SK-N-SH (cell line): ENCODE measurements at regions not wholly inside any gene's neighbourhood (a gene's known extent, or its start where the extent isn't known, plus 50 kb on each side); places are given as distances from the start of the nearest gene placed in this dataset.

ENCODE experiments used
- CTCF ChIA-PET: fragments of 300-600, 350-600 bp; formaldehyde crosslinking; extraction: SDS; loops from one replicate; lab custom pipeline; 2021; lab: Yijun Ruan, JAX
- POLR2A ChIA-PET: fragments of 350-600 bp; sonication (Branson Sonifier 250); formaldehyde crosslinking; extraction: SDS; loops from one replicate; lab custom pipeline; 2020; ENCODE audit warnings: antibody characterized with exemption, inconsistent platforms; lab: Yijun Ruan, JAX
- DNase-seq: peaks from one replicate; pipeline ENCODE4 v3.0.0; 2012
- H2AFZ ChIP-seq: fragments of 200-600 bp; sonication (generic); 2 replicates; pipeline ENCODE4 v1.8.1; 2016; ENCODE audit warnings: antibody characterized with exemption, mild to moderate bottlenecking, low read depth
- H3F3A ChIP-seq: fragments of 200-600 bp; sonication (generic); replicated peaks from 2 replicates; pipeline ENCODE3; 2016; ENCODE audit warnings: antibody characterized with exemption, mild to moderate bottlenecking; ENCODE audit not compliant: insufficient read depth
- H3K27ac ChIP-seq, 2 experiments: fragments of 200-500 bp in 1 of 2; fragments of 200-600 bp in 1 of 2; sonication (Bioruptor generic) in 1 of 2; sonication (generic), shearing (Covaris generic) in 1 of 2; 2 replicates each; pipeline versions ENCODE4 v1.5.1 to v1.6.1; 2014 to 2016; ENCODE audit warnings: low read depth in 2 of 2, inconsistent platforms in 1 of 2, low read length in 1 of 2, mild to moderate bottlenecking in 1 of 2, mixed read lengths in 1 of 2
- H3K27me3 ChIP-seq: fragments of 200-600 bp; sonication (generic), shearing (Covaris generic); 2 replicates; pipeline ENCODE4 v1.6.1; 2016; ENCODE audit warnings: mixed run types; ENCODE audit not compliant: insufficient read depth
- H3K36me3 ChIP-seq, 2 experiments: fragments of 200-500 bp in 1 of 2; fragments of 200-600 bp in 1 of 2; sonication (Bioruptor generic) in 1 of 2; sonication (generic) in 1 of 2; replicated peaks in 1 of 2; 2 replicates each; pipeline versions ENCODE3 to v1.5.1; 2014 to 2016; ENCODE audit warnings: low read length in 1 of 2, mild to moderate bottlenecking in 1 of 2; ENCODE audit not compliant: insufficient read depth in 2 of 2, control insufficient read depth in 1 of 2
- H3K4me1 ChIP-seq, 2 experiments: fragments of 200-500 bp in 1 of 2; fragments of 200-600 bp in 1 of 2; sonication (Bioruptor generic) in 1 of 2; sonication (generic), shearing (Covaris generic) in 1 of 2; 2 replicates each; pipeline versions ENCODE4 v1.5.1 to v1.6.1; 2014 to 2016; ENCODE audit warnings: low read depth in 1 of 2, low read length in 1 of 2, mixed run types in 1 of 2; ENCODE audit not compliant: insufficient read depth in 2 of 2, control insufficient read depth in 1 of 2
- H3K4me2 ChIP-seq: fragments of 200-600 bp; sonication (generic), shearing (Covaris generic); 2 replicates; pipeline ENCODE4 v1.6.1; 2017; ENCODE audit warnings: mixed run types
- H3K4me3 ChIP-seq, 2 experiments: fragments of 200-500 bp in 1 of 2; fragments of 200-600 bp in 1 of 2; sonication (Bioruptor generic) in 1 of 2; sonication (generic), shearing (Covaris generic) in 1 of 2; 2 replicates each; pipeline versions ENCODE4 v1.5.1 to v1.8.1; 2014 to 2016; ENCODE audit warnings: low read depth in 2 of 2, inconsistent platforms in 1 of 2, low read length in 1 of 2, mild to moderate bottlenecking in 1 of 2, mixed read lengths in 1 of 2, moderate library complexity in 1 of 2
- H3K79me2 ChIP-seq: fragments of 200-600 bp; sonication (generic); 2 replicates; pipeline ENCODE4 v1.8.1; 2017; ENCODE audit warnings: mild to moderate bottlenecking; ENCODE audit not compliant: insufficient read depth
- H3K9ac ChIP-seq: fragments of 200-600 bp; sonication (generic); 2 replicates; pipeline ENCODE4 v1.6.1; 2017; ENCODE audit warnings: mixed run types
- H3K9me2 ChIP-seq: fragments of 200-600 bp; sonication (generic); 2 replicates; pipeline ENCODE4 v1.6.1; 2017; ENCODE audit warnings: mixed run types
- H3K9me3 ChIP-seq: fragments of 200-600 bp; sonication (generic); 2 replicates; pipeline ENCODE4 v1.6.1; 2017; ENCODE audit warnings: mixed run types, mild to moderate bottlenecking, moderate library complexity
- H4K20me1 ChIP-seq: fragments of 200-600 bp; sonication (generic); 2 replicates; pipeline ENCODE4 v1.6.1; 2017; ENCODE audit warnings: mild to moderate bottlenecking, mixed run types; ENCODE audit not compliant: insufficient read depth
- EP300 ChIP-seq, 2 experiments: IDR thresholded peaks; 2 replicates each; pipeline versions ENCODE4 v1.4.0 to v1.6.1; 2012; ENCODE audit warnings: borderline replicate concordance in 1 of 2, low read depth in 1 of 2, low read length in 1 of 2
- FOSL2 ChIP-seq: IDR thresholded peaks from 2 replicates; pipeline ENCODE4 v1.4.0; 2012; ENCODE audit warnings: low read depth, mild to moderate bottlenecking, moderate library complexity, borderline replicate concordance
- FOXJ3 ChIP-seq: sonication (generic); formaldehyde crosslinking; IDR thresholded peaks from 2 replicates; pipeline ENCODE4 v1.5.1; 2020; ENCODE audit warnings: mild to moderate bottlenecking, missing genetic modification reagents
- FOXM1 ChIP-seq: IDR thresholded peaks from 2 replicates; pipeline ENCODE4 v1.4.0; 2012; ENCODE audit warnings: low read depth, mild to moderate bottlenecking
- GATA2 ChIP-seq: sonication (generic); formaldehyde crosslinking; IDR thresholded peaks from 2 replicates; pipeline ENCODE4 v1.5.0; 2020; ENCODE audit warnings: mild to moderate bottlenecking, missing genetic modification reagents
- JUND ChIP-seq: IDR thresholded peaks from 2 replicates; pipeline ENCODE4 v1.4.0; 2012
- MEF2A ChIP-seq: IDR thresholded peaks from 2 replicates; pipeline ENCODE4 v1.4.0; 2012; ENCODE audit warnings: low read depth, borderline replicate concordance
- NFIC ChIP-seq: IDR thresholded peaks from 2 replicates; pipeline ENCODE4 v1.4.0; 2012; ENCODE audit warnings: borderline replicate concordance
- NRF1 ChIP-seq: IDR thresholded peaks from 2 replicates; pipeline ENCODE4 v1.6.1; 2012; ENCODE audit warnings: low read depth, mild to moderate bottlenecking, low read length
- POLR2AphosphoS5 ChIP-seq: IDR thresholded peaks from 2 replicates; pipeline ENCODE4 v1.6.1; 2012; ENCODE audit warnings: low read depth, low read length
- RAD21 ChIP-seq: IDR thresholded peaks from 2 replicates; pipeline ENCODE4 v1.6.1; 2012; ENCODE audit warnings: mild to moderate bottlenecking, low read length
- RCOR1 ChIP-seq: fragments of 150-350 bp; IDR thresholded peaks from 2 replicates; pipeline ENCODE4 v1.6.1; 2017; ENCODE audit warnings: antibody characterized with exemption, low read length
- RFX5 ChIP-seq: IDR thresholded peaks from 2 replicates; pipeline ENCODE4 v1.6.1; 2012; ENCODE audit warnings: mild to moderate bottlenecking, improper control_type of control experiment, low read length
- RXRA ChIP-seq: IDR thresholded peaks from 2 replicates; pipeline ENCODE4 v1.4.0; 2012; ENCODE audit warnings: low read depth, mild to moderate bottlenecking, borderline replicate concordance
- SIN3A ChIP-seq: IDR thresholded peaks from 2 replicates; pipeline ENCODE4 v1.6.1; 2012; ENCODE audit warnings: low read depth, mild to moderate bottlenecking, low read length, moderate library complexity, borderline replicate concordance
- SMC3 ChIP-seq: IDR thresholded peaks from 2 replicates; pipeline ENCODE4 v1.6.1; 2012; ENCODE audit warnings: low read depth, low read length, improper control_type of control experiment
- TAF1 ChIP-seq: IDR thresholded peaks from 2 replicates; pipeline ENCODE4 v1.6.1; 2012; ENCODE audit warnings: low read depth, mild to moderate bottlenecking, low read length, moderate library complexity, borderline replicate concordance
- TCF12 ChIP-seq: IDR thresholded peaks from 2 replicates; pipeline ENCODE4 v1.4.0; 2012
- TEAD4 ChIP-seq: IDR thresholded peaks from 2 replicates; pipeline ENCODE4 v1.4.0; 2012; ENCODE audit warnings: mild to moderate bottlenecking, borderline replicate concordance; ENCODE audit not compliant: insufficient read depth
- YY1 ChIP-seq: IDR thresholded peaks from 2 replicates; pipeline ENCODE4 v1.4.0; 2012; ENCODE audit warnings: low read depth, mild to moderate bottlenecking
- WGBS: methylation state at CpG from one replicate; pipeline ENCODE4 v1.1.6; 2017; ENCODE audit warnings: low lambda C conversion rate; 5-methylcytosine and 5-hydroxymethylcytosine counted together
- TF ChIP-seq, protein P1 (sequence below): IDR thresholded peaks from 2 replicates; pipeline ENCODE4 v1.4.0; 2012; ENCODE audit warnings: low read depth
- TF ChIP-seq, protein P2 (sequence below): IDR thresholded peaks from 2 replicates; pipeline ENCODE4 v1.4.0; 2012; ENCODE audit warnings: low read depth, borderline replicate concordance
- TF ChIP-seq, protein P3 (sequence below): IDR thresholded peaks from 2 replicates; pipeline ENCODE4 v1.4.0; 2012; ENCODE audit warnings: low read depth, borderline replicate concordance
- TF ChIP-seq, protein P4 (sequence below): IDR thresholded peaks from 2 replicates; pipeline ENCODE4 v1.6.1; 2012; ENCODE audit warnings: mild to moderate bottlenecking, low read depth, low read length, moderate library complexity
- TF ChIP-seq, protein P5 (sequence below): fragments of 150-350 bp; IDR thresholded peaks from 2 replicates; pipeline ENCODE4 v1.6.1; 2016; ENCODE audit warnings: mild to moderate bottlenecking, low read depth, low read length
- TF ChIP-seq, protein P6 (sequence below): IDR thresholded peaks from 2 replicates; pipeline ENCODE4; 2012

DNA sequence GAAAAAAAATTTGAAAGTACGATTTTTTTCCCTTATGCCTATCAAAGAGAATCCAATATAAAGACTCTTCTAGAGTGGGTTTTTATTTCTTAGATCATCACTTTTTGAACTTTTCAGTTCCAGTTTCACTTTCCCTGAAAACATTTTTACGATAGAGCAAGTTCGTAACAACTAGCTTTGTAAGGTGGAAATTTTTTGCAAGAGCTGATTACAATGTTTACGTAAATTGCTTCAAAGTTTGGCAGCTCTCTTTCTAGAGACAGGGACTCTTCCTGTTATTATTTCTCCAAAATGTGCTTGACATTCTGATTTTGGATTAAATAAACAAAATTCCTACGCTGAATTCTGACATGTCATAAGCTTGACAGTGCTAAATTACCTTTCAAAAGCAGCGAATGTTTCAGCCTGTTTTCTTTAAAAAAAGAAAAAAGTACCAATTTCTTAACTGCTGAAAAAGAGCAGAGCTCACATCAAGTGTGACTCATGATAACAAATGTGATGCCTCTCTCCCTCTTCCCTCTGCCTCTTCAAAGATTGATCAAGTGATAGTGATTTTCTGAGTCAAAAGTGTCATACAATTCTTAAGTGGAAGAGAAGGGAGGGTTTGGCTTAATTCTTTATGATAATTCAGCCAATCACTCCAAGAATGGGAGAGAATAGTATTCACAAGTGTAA is 175.2 kb downstream of the KCNJ2 start:
- H3K4me2 ChIP-seq = peak overlapping the region; percentile 18; the same call in 1 of the 2 replicates
- WGBS = 45% methylated on average over 6 of the region's 6 CpGs
- no peaks in the 10 kb centered on the region for H3K4me1 ChIP-seq
- no peaks in the 10 kb centered on the region for H4K20me1 ChIP-seq
- ChIA-PET CTCF (interaction anchor here (0.6 to 1.0 kb wide), 4 partner anchors 9 to 819 kb away, joined by 3 to 5 read pairs (median 4); no protein-coding TSS in a partner anchor), POLR2A (no interaction called here)
- H3F3A ChIP-seq = no peaks in the 10 kb centered on the region
- H3K9ac ChIP-seq = no peak overlapping the region
- no peaks in the 10 kb centered on the region for H3K9me3 ChIP-seq
- H3K9me2 ChIP-seq = no peaks in the 10 kb centered on the region
- peak overlapping the region; percentile 6 to 17; a peak in 1 of 4 replicates for H3K27ac ChIP-seq
- no peaks in the 10 kb centered on the region for H3K36me3 ChIP-seq
- H3K4me3 ChIP-seq = peak overlapping the region; percentile 6 to 30; a peak in 2 of 4 replicates
- H3K79me2 ChIP-seq = no peaks in the 10 kb centered on the region
- no peak for DNase-seq
- H2AFZ ChIP-seq = peak overlapping the region; percentile 24
- H3K27me3 ChIP-seq = no peaks in the 10 kb centered on the region
- TF ChIP-seq, protein P1, sequence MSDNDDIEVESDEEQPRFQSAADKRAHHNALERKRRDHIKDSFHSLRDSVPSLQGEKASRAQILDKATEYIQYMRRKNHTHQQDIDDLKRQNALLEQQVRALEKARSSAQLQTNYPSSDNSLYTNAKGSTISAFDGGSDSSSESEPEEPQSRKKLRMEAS = no peak
- TF ChIP-seq YY1 (no peak), RCOR1 (no peak), POLR2AphosphoS5 (no peak), FOSL2 (peak; percentile 52; the same call in 1 of the 2 replicates), NRF1 (no peak), GATA2 (CRISPR knock-in tag) (no peak), JUND (peak; percentile 72), SMC3 (no peak), RAD21 (no peak), RFX5 (no peak), TCF12 (peak; percentile 89), RXRA (no peak), SIN3A (no peak), MEF2A (no peak), NFIC (0 out of 2 replicates have a peak, but pooled peaks have one; percentile 13), FOXM1 (0 out of 2 replicates have a peak, but pooled peaks have one; percentile 20), TEAD4 (no peak), EP300 (IDR thresholded peaks at IDR 0.05; ENCODE audit: borderline replicate concordance in 1 of 2, low read depth in 1 of 2, low read length in 1 of 2) (peak in 1 of 2 experiments; percentile 74; a peak in 1 of 4 replicates), TAF1 (no peak), FOXJ3 (no peak)
- TF ChIP-seq, protein P2, sequence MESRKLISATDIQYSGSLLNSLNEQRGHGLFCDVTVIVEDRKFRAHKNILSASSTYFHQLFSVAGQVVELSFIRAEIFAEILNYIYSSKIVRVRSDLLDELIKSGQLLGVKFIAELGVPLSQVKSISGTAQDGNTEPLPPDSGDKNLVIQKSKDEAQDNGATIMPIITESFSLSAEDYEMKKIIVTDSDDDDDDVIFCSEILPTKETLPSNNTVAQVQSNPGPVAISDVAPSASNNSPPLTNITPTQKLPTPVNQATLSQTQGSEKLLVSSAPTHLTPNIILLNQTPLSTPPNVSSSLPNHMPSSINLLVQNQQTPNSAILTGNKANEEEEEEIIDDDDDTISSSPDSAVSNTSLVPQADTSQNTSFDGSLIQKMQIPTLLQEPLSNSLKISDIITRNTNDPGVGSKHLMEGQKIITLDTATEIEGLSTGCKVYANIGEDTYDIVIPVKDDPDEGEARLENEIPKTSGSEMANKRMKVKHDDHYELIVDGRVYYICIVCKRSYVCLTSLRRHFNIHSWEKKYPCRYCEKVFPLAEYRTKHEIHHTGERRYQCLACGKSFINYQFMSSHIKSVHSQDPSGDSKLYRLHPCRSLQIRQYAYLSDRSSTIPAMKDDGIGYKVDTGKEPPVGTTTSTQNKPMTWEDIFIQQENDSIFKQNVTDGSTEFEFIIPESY = no peak
- TF ChIP-seq, protein P3, sequence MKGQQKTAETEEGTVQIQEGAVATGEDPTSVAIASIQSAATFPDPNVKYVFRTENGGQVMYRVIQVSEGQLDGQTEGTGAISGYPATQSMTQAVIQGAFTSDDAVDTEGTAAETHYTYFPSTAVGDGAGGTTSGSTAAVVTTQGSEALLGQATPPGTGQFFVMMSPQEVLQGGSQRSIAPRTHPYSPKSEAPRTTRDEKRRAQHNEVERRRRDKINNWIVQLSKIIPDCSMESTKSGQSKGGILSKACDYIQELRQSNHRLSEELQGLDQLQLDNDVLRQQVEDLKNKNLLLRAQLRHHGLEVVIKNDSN = no peak
- TF ChIP-seq, protein P4, sequence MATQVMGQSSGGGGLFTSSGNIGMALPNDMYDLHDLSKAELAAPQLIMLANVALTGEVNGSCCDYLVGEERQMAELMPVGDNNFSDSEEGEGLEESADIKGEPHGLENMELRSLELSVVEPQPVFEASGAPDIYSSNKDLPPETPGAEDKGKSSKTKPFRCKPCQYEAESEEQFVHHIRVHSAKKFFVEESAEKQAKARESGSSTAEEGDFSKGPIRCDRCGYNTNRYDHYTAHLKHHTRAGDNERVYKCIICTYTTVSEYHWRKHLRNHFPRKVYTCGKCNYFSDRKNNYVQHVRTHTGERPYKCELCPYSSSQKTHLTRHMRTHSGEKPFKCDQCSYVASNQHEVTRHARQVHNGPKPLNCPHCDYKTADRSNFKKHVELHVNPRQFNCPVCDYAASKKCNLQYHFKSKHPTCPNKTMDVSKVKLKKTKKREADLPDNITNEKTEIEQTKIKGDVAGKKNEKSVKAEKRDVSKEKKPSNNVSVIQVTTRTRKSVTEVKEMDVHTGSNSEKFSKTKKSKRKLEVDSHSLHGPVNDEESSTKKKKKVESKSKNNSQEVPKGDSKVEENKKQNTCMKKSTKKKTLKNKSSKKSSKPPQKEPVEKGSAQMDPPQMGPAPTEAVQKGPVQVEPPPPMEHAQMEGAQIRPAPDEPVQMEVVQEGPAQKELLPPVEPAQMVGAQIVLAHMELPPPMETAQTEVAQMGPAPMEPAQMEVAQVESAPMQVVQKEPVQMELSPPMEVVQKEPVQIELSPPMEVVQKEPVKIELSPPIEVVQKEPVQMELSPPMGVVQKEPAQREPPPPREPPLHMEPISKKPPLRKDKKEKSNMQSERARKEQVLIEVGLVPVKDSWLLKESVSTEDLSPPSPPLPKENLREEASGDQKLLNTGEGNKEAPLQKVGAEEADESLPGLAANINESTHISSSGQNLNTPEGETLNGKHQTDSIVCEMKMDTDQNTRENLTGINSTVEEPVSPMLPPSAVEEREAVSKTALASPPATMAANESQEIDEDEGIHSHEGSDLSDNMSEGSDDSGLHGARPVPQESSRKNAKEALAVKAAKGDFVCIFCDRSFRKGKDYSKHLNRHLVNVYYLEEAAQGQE = no peak
- TF ChIP-seq, protein P5, sequence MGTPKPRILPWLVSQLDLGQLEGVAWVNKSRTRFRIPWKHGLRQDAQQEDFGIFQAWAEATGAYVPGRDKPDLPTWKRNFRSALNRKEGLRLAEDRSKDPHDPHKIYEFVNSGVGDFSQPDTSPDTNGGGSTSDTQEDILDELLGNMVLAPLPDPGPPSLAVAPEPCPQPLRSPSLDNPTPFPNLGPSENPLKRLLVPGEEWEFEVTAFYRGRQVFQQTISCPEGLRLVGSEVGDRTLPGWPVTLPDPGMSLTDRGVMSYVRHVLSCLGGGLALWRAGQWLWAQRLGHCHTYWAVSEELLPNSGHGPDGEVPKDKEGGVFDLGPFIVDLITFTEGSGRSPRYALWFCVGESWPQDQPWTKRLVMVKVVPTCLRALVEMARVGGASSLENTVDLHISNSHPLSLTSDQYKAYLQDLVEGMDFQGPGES = no peak
- TF ChIP-seq, protein P6, sequence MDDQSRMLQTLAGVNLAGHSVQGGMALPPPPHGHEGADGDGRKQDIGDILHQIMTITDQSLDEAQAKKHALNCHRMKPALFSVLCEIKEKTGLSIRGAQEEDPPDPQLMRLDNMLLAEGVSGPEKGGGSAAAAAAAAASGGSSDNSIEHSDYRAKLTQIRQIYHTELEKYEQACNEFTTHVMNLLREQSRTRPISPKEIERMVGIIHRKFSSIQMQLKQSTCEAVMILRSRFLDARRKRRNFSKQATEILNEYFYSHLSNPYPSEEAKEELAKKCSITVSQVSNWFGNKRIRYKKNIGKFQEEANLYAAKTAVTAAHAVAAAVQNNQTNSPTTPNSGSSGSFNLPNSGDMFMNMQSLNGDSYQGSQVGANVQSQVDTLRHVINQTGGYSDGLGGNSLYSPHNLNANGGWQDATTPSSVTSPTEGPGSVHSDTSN = peak; percentile 84
